ENCODE measurements at regions not wholly inside any gene's neighbourhood (a gene's known extent, or its start where the extent isn't known, plus 50 kb on each side); places are given as distances from the start of the nearest gene placed in this dataset.
"Not testable (repeated sequence)": the region's sequence is repeated elsewhere in the genome, so short reads cannot be mapped to it uniquely, and the experiment has no call there.

DNA sequence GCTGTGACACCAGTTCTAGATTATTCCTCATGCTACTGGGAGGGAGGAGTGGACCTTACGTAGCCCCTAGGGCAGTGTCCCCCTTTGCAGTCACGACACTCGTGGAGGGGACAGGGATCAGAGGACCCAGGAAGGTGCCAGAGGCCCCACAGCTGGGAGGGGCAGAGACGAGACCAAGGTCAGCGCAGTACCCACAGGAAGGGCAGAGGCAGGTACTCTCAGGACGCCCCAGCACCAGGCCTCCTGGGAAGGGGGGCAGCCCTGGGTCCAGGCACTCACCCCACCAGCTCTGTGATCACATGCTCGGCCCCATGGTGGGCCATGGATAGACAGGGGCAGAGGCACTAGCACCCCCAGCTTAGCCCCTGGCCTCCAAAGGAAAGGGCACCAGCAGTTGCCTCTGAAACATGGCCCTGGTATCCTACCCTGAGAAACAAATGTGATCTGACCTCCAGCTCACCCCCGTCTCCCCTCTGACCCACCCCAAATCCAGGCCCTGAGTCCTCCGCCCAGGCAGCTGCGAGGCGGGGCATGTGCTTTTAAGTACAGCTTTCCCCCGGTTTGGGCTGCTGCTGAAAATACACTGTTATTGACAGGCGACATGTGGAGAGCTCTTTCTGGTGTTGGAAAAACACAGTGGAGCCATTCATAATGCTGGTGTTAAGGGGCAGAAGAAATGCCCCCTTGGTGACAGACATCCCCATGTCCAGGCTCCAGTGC, 361.9 kb downstream of the C16orf95 start:
- TF ChIP-seq ZNF701 (tag by site-specific recombination; IDR thresholded peaks at IDR 0.05) (no peak), ZNF223 (tag by site-specific recombination; IDR thresholded peaks at IDR 0.05) (no peak), ZNF138 (tag by site-specific recombination; IDR thresholded peaks at IDR 0.05; ENCODE audit: borderline replicate concordance) (no peak), SCRT1 (tag by site-specific recombination; IDR thresholded peaks at IDR 0.05; ENCODE audit: borderline replicate concordance) (no peak), ZNF19 (tag by site-specific recombination; IDR thresholded peaks at IDR 0.05; ENCODE audit: low read depth) (no peak), ZNF785 (tag by site-specific recombination; IDR thresholded peaks at IDR 0.05) (no peak), ZNF366 (tag by site-specific recombination; conservative IDR thresholded peaks at IDR 0.05) (no peak), YY1 (tag by site-specific recombination; IDR thresholded peaks at IDR 0.05) (no peak)
- no peak overlapping the region for H3K27ac ChIP-seq (ENCODE audit: extremely low read depth, low read depth, low read length)
- POLR2A ChIA-PET, result no interaction called here
- H3K4me3 ChIP-seq (ENCODE audit: low read depth, low read length), result no peak overlapping the region
- H3K9me3 ChIP-seq (ENCODE audit: control insufficient read depth, insufficient read depth, low read depth, low read length), result no peaks in the 10 kb centered on the region
- no peaks in the 10 kb centered on the region for H3K36me3 ChIP-seq (ENCODE audit: control insufficient read depth in 2 of 2, insufficient read depth in 1 of 2, low read length in 2 of 2)
- CTCF ChIA-PET, result no interaction called here
- H3K4me1 ChIP-seq (ENCODE audit: control insufficient read depth, insufficient read depth, low read length), result no peaks in the 10 kb centered on the region

DNA sequence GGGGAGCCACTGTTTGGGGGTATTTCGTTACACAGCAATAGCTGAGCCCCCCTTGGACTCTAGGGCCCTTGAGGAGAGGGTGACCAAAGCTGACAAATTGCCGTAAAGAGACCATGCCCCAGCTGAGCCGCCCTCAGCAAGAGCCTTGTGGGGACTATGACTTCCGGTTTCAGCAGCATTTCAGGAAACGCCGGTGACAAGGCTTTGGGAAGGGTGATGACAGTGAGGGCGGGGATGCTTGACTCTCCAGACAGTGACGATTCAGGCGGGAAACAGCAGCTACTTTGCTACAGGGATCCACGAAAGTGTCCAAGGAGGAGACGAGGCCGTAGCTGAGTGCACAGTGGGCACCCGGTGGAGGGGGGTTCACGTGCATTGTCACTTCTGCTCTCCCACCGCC, 360.8 kb downstream of the C16orf95 start:
- H3K36me3 ChIP-seq (ENCODE audit: control insufficient read depth in 2 of 2, insufficient read depth in 1 of 2, low read length in 2 of 2), result no peaks in the 10 kb centered on the region
- no peak overlapping the region for H3K27ac ChIP-seq (ENCODE audit: extremely low read depth, low read depth, low read length)
- ChIA-PET CTCF (interaction anchor here (0.6 kb wide), 1 partner anchor 61 kb away, joined by 3 read pairs; no protein-coding TSS in a partner anchor), POLR2A (no interaction called here)
- H3K4me3 ChIP-seq (ENCODE audit: low read depth, low read length), result no peak overlapping the region
- no peaks in the 10 kb centered on the region for H3K9me3 ChIP-seq (ENCODE audit: control insufficient read depth, insufficient read depth, low read depth, low read length)
- H3K4me1 ChIP-seq (ENCODE audit: control insufficient read depth, insufficient read depth, low read length), result no peaks in the 10 kb centered on the region
- no peak for TF ChIP-seq ZBTB6 (tag by site-specific recombination; IDR thresholded peaks at IDR 0.05)
- no peak for TF ChIP-seq ZBTB1 (tag by site-specific recombination; IDR thresholded peaks at IDR 0.05)
- TF ChIP-seq ZBTB17 (tag by site-specific recombination; IDR thresholded peaks at IDR 0.05), result no peak
- no peak for TF ChIP-seq ZNF112 (tag by site-specific recombination; IDR thresholded peaks at IDR 0.05)
- TF ChIP-seq ZNF114 (tag by site-specific recombination; IDR thresholded peaks at IDR 0.05), result no peak
- TF ChIP-seq ZNF311 (tag by site-specific recombination; IDR thresholded peaks at IDR 0.05; ENCODE audit: borderline replicate concordance), result no peak

DNA sequence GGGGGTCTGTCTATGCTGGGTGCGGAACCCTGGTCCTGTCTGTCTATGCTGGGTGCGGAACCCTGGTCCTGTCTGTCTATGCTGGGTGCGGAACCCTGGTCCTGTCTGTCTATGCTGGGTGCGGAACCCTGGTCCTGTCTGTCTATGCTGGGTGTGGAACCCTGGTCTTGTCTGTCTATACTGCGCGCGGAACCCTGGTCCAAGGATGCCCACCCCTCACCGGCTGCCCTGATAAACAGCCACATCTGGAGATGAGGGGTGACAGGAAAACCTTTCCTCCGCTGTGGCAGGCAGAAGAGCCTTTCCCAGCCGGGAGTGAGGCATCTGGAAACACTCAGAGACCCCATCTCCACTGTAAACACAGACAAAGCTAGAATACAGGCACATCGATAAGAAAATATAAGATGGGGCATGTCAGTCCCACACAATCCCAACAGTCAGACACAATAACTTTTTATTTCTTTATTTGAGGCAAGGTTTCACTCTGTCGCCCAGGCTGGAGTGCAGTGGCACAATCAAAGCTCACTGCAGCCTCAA, 359.5 kb downstream of the C16orf95 start:
- H3K4me3 ChIP-seq (ENCODE audit: low read depth, low read length); H3K27ac ChIP-seq (ENCODE audit: extremely low read depth, low read depth, low read length); H3K4me1 ChIP-seq (ENCODE audit: control insufficient read depth, insufficient read depth, low read length); H3K9me3 ChIP-seq (ENCODE audit: control insufficient read depth, insufficient read depth, low read depth, low read length); H3K36me3 ChIP-seq (ENCODE audit: control insufficient read depth in 2 of 2, insufficient read depth in 1 of 2, low read length in 2 of 2); POLR2A ChIA-PET: not testable (repeated sequence)
- CTCF ChIA-PET, result interaction anchor here (0.7 to 1.4 kb wide), 2 partner anchors 105 to 201 kb away, joined by 3 read pairs; no protein-coding TSS in a partner anchor

DNA sequence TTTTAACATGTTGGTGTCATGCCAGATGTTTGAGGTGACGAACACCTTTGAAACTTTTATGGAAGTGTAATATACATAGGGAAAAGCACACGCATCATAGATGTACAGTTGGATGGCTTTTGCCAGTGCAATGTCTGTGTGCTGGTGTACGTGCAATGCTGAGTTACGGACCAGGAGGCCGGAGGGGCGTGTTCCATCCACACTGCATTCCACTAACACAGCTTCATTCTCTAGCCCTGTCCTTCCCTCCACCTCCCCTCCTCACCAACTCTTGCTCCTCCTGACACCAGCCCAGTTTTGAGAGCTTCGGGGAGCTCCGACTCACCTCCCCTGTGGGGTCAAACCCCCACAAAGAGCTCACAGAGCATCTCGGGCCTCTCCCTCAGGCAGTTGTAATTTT, 358.8 kb downstream of the C16orf95 start:
- Histone ChIP-seq H3K9me3 (ENCODE audit: control insufficient read depth, insufficient read depth, low read depth, low read length) (no peaks in the 10 kb centered on the region), H3K36me3 (ENCODE audit: control insufficient read depth in 2 of 2, insufficient read depth in 1 of 2, low read length in 2 of 2) (no peaks in the 10 kb centered on the region), H3K27ac (ENCODE audit: extremely low read depth, low read depth, low read length) (no peak overlapping the region), H3K4me3 (ENCODE audit: low read depth, low read length) (no peak overlapping the region), H3K4me1 (ENCODE audit: control insufficient read depth, insufficient read depth, low read length) (no peaks in the 10 kb centered on the region)
- CTCF ChIA-PET, result interaction anchor here (1.4 kb wide), 1 partner anchor 104 kb away, joined by 3 read pairs; no protein-coding TSS in a partner anchor
- POLR2A ChIA-PET, result no interaction called here
- no peak for TF ChIP-seq ZNF544 (tag by site-specific recombination; IDR thresholded peaks at IDR 0.05)
- no peak for TF ChIP-seq ZNF645 (tag by site-specific recombination; IDR thresholded peaks at IDR 0.05)
- TF ChIP-seq ZSCAN30 (tag by site-specific recombination; IDR thresholded peaks at IDR 0.05), result no peak
